K562 (cell line): ENCODE measurements at regions not wholly inside any gene's neighbourhood (a gene's known extent, or its start where the extent isn't known, plus 50 kb on each side); places are given as distances from the start of the nearest gene placed in this dataset.

Source experiments
- ATAC-seq: fragments of 200-7000 bp; cut with Tn5 transposase; 3 replicates; pipeline ENCODE4 v1.9.1; 2020; ENCODE audit warnings: moderate library complexity
- BruUV-seq: library from RNA; stranded (reverse); fragments of 400-500 nt; replicated peaks from 2 replicates; lab custom pipeline; 2021; lab: Mats Ljungman, UMichigan
- CTCF ChIA-PET: fragments of 300-600 bp; formaldehyde crosslinking; extraction: SDS; loops from one replicate; lab custom pipeline; 2021; ENCODE audit warnings: low intra/inter-chr PET ratio; lab: Yijun Ruan, JAX
- POLR2A ChIA-PET: fragments of 300-600, 350-650 bp; sonication (Branson Sonifier 250); formaldehyde crosslinking; extraction: SDS; loops from one replicate; lab custom pipeline; 2021; ENCODE audit warnings: antibody characterized with exemption, inconsistent platforms; lab: Yijun Ruan, JAX
- DNase-seq, 4 experiments: peaks; one replicate each; pipeline versions ENCODE4 v3.0.0 to v3.0.0-alpha.2; 2011 to 2018; ENCODE audit warnings: low spot score in 3 of 4, mixed read lengths in 3 of 4; ENCODE audit errors: extremely low read depth in 1 of 4
- FAIRE-seq: peaks from 2 replicates; lab custom pipeline; 2011; peaks lifted over from hg19 to GRCh38; lab: Jason Lieb, UNC
- H2AFZ ChIP-seq: 2 replicates; pipeline ENCODE4 v1.6.0; 2011; ENCODE audit warnings: low read depth, low read length, control low read depth, inconsistent platforms
- H3K27ac ChIP-seq: fragments of 200-600 bp; 3 replicates; pipeline ENCODE4 v1.8.0; 2011; ENCODE audit warnings: low read depth, mild to moderate bottlenecking, control low read depth, inconsistent platforms, low read length, moderate library complexity, mixed read lengths; ENCODE audit errors: extremely low read depth
- H3K27me3 ChIP-seq, 2 experiments: fragments of 300-600 bp in 1 of 2; 2 replicates in 1 of 2; 3 replicates in 1 of 2; pipeline versions ENCODE4 v1.6.0 to v1.8.0; 2011; ENCODE audit warnings: inconsistent platforms in 2 of 2, low read length in 2 of 2, mild to moderate bottlenecking in 1 of 2, mixed read lengths in 1 of 2, moderate library complexity in 1 of 2; ENCODE audit not compliant: control insufficient read depth in 2 of 2, insufficient read depth in 2 of 2
- H3K36me3 ChIP-seq: fragments of 300-600 bp; 3 replicates; pipeline ENCODE4 v1.8.0; 2011; ENCODE audit warnings: mild to moderate bottlenecking, low read length, inconsistent platforms; ENCODE audit not compliant: control insufficient read depth, insufficient read depth
- H3K4me1 ChIP-seq, 2 experiments: fragments of 200-600 bp in 1 of 2; replicated peaks in 1 of 2; 2 replicates in 1 of 2; 3 replicates in 1 of 2; pipeline versions ENCODE4 v1.5.1 to v1.8.0; 2011; ENCODE audit warnings: inconsistent platforms in 2 of 2, low read length in 2 of 2, mild to moderate bottlenecking in 1 of 2, mixed read lengths in 1 of 2, moderate library complexity in 1 of 2; ENCODE audit not compliant: control insufficient read depth in 2 of 2, insufficient read depth in 2 of 2
- H3K4me2 ChIP-seq: 2 replicates; pipeline ENCODE4 v1.6.1; 2011; ENCODE audit warnings: low read length, control low read depth, inconsistent platforms, mixed read lengths; ENCODE audit not compliant: insufficient read depth
- H3K4me3 ChIP-seq: fragments of 200-600 bp; sonication (generic), shearing (Covaris generic); 2 replicates; pipeline ENCODE4 v1.5.1; 2016; ENCODE audit warnings: control low read depth, inconsistent platforms
- H3K79me2 ChIP-seq: fragments of 200-600 bp; 3 replicates; pipeline ENCODE4 v1.8.0; 2011; ENCODE audit warnings: low read length, inconsistent platforms; ENCODE audit not compliant: control insufficient read depth, insufficient read depth
- H3K9ac ChIP-seq, 2 experiments: 2 replicates each; pipeline versions ENCODE4 v1.6.0 to v1.6.1; 2011; ENCODE audit warnings: low read depth in 2 of 2, low read length in 2 of 2, control low read depth in 1 of 2, inconsistent platforms in 1 of 2, mild to moderate bottlenecking in 1 of 2, mixed read lengths in 1 of 2; ENCODE audit not compliant: insufficient read depth in 1 of 2
- H3K9me1 ChIP-seq: one replicate; pipeline ENCODE4 v1.6.0; 2011; ENCODE audit warnings: inconsistent platforms, mild to moderate bottlenecking, low read length, moderate library complexity; ENCODE audit not compliant: control insufficient read depth, insufficient read depth
- H3K9me3 ChIP-seq: replicated peaks from 2 replicates; pipeline ENCODE4 v1.5.1; 2011; ENCODE audit warnings: low read depth, low read length, inconsistent platforms; ENCODE audit not compliant: control insufficient read depth, insufficient read depth
- H4K20me1 ChIP-seq: replicated peaks from 2 replicates; pipeline ENCODE4 v1.6.1; 2011; ENCODE audit warnings: low read length, inconsistent platforms, mixed read lengths; ENCODE audit not compliant: control insufficient read depth, insufficient read depth
- HDAC8 ChIP-seq: fragments of 450-650 bp; IDR thresholded peaks from 2 replicates; pipeline ENCODE4 v1.6.1; 2016; ENCODE audit warnings: mild to moderate bottlenecking, missing genetic modification characterization, moderate library complexity, missing compliant biosample characterization
- NCOA6 ChIP-seq: fragments of 450-650 bp; IDR thresholded peaks from 2 replicates; pipeline ENCODE4 v1.6.1; 2017; ENCODE audit warnings: mild to moderate bottlenecking
- TGIF2 ChIP-seq: sonication (generic); formaldehyde crosslinking; IDR thresholded peaks from 2 replicates; pipeline ENCODE4 v1.8.1; 2022; ENCODE audit warnings: mild to moderate bottlenecking, missing genetic modification reagents, moderate library complexity
- THRAP3 ChIP-seq: fragments of 450-650 bp; IDR thresholded peaks from 2 replicates; pipeline ENCODE4 v1.6.1; 2016; ENCODE audit warnings: mild to moderate bottlenecking, inconsistent platforms, borderline replicate concordance
- ZKSCAN3 ChIP-seq: fragments of 250-450 bp; sonication (Bioruptor Pico); IDR thresholded peaks from 2 replicates; pipeline ENCODE4 v1.4.0; 2020
- ZNF24 ChIP-seq: fragments of 450-650 bp; IDR thresholded peaks from 2 replicates; pipeline ENCODE4 v1.6.1; 2016
- ZNF586 ChIP-seq: fragments of 450-650 bp; formaldehyde crosslinking; conservative IDR thresholded peaks from 2 replicates; pipeline ENCODE4 v1.4.0; 2020; ENCODE audit warnings: mild to moderate bottlenecking, moderate library complexity
- WGBS: fragments of 100-300 bp; shearing (Covaris generic); methylation state at CpG from one replicate; pipeline ENCODE4 v1.1.6; 2016; ENCODE audit warnings: low coverage, mixed read lengths; ENCODE audit not compliant: insufficient coverage; ENCODE audit errors: missing lambda C conversion rate; 5-methylcytosine and 5-hydroxymethylcytosine counted together
- in situ Hi-C: fragments of 300-500 bp; cut with MboI; formaldehyde crosslinking; loops from 4 replicates; pipeline ENCODE4 v1.15.0; 2018; ENCODE audit warnings: inconsistent platforms, mixed read lengths
- intact Hi-C: fragments of 100-400 bp; cut with micrococcal nuclease; formaldehyde crosslinking; loops from 2 replicates; pipeline ENCODE4 v1.14.2; 2022
- TF ChIP-seq, protein P1 (sequence below): IDR thresholded peaks from 2 replicates; pipeline ENCODE4 v1.6.1; 2014; ENCODE audit warnings: antibody characterized with exemption
- TF ChIP-seq, protein P2 (sequence below): sonication (generic); formaldehyde crosslinking; IDR thresholded peaks from 2 replicates; pipeline ENCODE4 v1.8.1; 2023; ENCODE audit warnings: mild to moderate bottlenecking, missing genetic modification reagents
- TF ChIP-seq, protein P3 (sequence below): fragments of 450-650 bp; formaldehyde crosslinking; IDR thresholded peaks from 2 replicates; pipeline ENCODE4 v1.4.0; 2022; ENCODE audit warnings: missing genetic modification characterization

DNA sequence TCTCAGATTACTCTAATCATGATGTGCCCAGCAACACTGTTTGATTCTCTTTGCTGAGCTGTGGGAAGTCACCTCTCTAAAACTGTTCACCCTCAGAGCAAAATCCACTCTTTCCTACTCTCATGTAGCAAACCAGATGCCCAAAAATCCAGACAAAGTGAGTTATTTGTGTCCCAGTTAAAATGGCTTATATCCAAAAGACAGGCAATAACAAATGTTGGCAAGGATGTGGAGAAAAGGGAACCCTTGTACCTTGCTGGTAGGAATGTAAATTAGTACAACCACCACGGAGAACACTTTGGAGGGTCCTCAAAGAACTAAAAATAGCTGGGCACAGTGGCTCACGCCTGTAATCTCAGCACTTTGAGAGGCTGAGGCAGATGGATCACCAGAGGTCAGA is 384.0 kb downstream of the HHIPL2 start:
- intact Hi-C loops (no loop called here), in situ Hi-C loops (no loop called here)
- Histone ChIP-seq H2AFZ (no peak overlapping the region), H3K27me3 (no peaks in the 10 kb centered on the region), H3K36me3 (no peaks in the 10 kb centered on the region), H3K4me3 (no peak overlapping the region), H3K4me2 (no peak overlapping the region), H3K9ac (no peak overlapping the region), H3K9me1 (no peaks in the 10 kb centered on the region), H4K20me1 (no peaks in the 10 kb centered on the region), H3K79me2 (no peaks in the 10 kb centered on the region), H3K9me3 (no peaks in the 10 kb centered on the region), H3K27ac (no peak overlapping the region), H3K4me1 (no peaks in the 10 kb centered on the region)
- no peak for ATAC-seq
- no peak for FAIRE-seq
- ChIA-PET CTCF (no interaction called here), POLR2A (interaction anchor here (0.8 kb wide), 1 partner anchor 1117 kb away, joined by 3 read pairs; no protein-coding TSS in a partner anchor)
- no peak for DNase-seq
- TF ChIP-seq TGIF2, result no peak
- no peak for TF ChIP-seq NCOA6
- TF ChIP-seq, protein P1, sequence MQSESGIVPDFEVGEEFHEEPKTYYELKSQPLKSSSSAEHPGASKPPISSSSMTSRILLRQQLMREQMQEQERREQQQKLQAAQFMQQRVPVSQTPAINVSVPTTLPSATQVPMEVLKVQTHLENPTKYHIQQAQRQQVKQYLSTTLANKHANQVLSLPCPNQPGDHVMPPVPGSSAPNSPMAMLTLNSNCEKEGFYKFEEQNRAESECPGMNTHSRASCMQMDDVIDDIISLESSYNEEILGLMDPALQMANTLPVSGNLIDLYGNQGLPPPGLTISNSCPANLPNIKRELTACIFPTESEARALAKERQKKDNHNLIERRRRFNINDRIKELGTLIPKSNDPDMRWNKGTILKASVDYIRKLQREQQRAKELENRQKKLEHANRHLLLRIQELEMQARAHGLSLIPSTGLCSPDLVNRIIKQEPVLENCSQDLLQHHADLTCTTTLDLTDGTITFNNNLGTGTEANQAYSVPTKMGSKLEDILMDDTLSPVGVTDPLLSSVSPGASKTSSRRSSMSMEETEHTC, result no peak
- TF ChIP-seq ZNF24, result no peak
- TF ChIP-seq, protein P2, sequence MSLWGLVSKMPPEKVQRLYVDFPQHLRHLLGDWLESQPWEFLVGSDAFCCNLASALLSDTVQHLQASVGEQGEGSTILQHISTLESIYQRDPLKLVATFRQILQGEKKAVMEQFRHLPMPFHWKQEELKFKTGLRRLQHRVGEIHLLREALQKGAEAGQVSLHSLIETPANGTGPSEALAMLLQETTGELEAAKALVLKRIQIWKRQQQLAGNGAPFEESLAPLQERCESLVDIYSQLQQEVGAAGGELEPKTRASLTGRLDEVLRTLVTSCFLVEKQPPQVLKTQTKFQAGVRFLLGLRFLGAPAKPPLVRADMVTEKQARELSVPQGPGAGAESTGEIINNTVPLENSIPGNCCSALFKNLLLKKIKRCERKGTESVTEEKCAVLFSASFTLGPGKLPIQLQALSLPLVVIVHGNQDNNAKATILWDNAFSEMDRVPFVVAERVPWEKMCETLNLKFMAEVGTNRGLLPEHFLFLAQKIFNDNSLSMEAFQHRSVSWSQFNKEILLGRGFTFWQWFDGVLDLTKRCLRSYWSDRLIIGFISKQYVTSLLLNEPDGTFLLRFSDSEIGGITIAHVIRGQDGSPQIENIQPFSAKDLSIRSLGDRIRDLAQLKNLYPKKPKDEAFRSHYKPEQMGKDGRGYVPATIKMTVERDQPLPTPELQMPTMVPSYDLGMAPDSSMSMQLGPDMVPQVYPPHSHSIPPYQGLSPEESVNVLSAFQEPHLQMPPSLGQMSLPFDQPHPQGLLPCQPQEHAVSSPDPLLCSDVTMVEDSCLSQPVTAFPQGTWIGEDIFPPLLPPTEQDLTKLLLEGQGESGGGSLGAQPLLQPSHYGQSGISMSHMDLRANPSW (CRISPR knock-in tag), result no peak
- no peak for TF ChIP-seq HDAC8
- no peak for TF ChIP-seq ZNF586 (CRISPR knock-in tag)
- TF ChIP-seq ZKSCAN3, result no peak
- TF ChIP-seq, protein P3, sequence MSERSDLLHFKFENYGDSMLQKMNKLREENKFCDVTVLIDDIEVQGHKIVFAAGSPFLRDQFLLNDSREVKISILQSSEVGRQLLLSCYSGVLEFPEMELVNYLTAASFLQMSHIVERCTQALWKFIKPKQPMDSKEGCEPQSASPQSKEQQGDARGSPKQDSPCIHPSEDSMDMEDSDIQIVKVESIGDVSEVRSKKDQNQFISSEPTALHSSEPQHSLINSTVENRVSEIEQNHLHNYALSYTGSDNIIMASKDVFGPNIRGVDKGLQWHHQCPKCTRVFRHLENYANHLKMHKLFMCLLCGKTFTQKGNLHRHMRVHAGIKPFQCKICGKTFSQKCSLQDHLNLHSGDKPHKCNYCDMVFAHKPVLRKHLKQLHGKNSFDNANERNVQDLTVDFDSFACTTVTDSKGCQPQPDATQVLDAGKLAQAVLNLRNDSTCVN (CRISPR knock-in tag), result no peak
- no peak for TF ChIP-seq THRAP3
- BruUV-seq, result no TSS peak
- 4% methylated on average over 2 of the region's 2 CpGs for WGBS
